ENCODE measurements at regions not wholly inside any gene's neighbourhood (a gene's known extent, or its start where the extent isn't known, plus 50 kb on each side); places are given as distances from the start of the nearest gene placed in this dataset.
"Not testable (repeated sequence)": the region's sequence is repeated elsewhere in the genome, so short reads cannot be mapped to it uniquely, and the experiment has no call there.

- no peak for TF ChIP-seq CTCF (IDR thresholded peaks at IDR 0.05; ENCODE audit: extremely low read depth, insufficient read depth, missing control alignments)
- no peak for DNase-seq (ENCODE audit: low spot score)
- in situ Hi-C loops (cut with MboI; ENCODE audit: low pct_unique_long_range_greater_than_20kb, low sequenced_read_pairs, unreplicated experiment): no loop called here
These were observed 144.5 kb upstream of the POT1 start for GRCh38 chr7:125074141-125074540.

- no peak for TF ChIP-seq CTCF (IDR thresholded peaks at IDR 0.05; ENCODE audit: extremely low read depth, insufficient read depth, missing control alignments)
These were observed 135.9 kb upstream of the POT1 start for GRCh38 chr7:125065546-125065945.

DNA sequence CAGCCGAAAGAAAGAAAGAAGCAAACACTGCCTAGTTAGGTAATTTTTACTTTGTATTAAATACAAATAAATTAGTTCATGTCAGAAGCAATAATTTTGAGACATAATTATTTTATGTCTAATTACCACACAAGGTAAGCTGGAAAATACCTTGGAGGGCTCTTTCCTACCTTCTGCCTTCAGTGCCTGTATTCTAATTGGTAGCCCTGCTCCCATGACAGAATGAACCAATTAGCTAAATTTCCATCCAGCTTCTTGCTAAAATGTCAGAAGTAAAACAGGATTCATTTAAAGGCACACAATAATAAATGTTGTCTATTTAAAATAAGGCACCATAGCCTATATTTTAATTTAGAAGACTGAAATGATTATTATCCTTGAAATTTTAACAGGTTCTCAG is 135.4 kb upstream of the POT1 start:
- in situ Hi-C loops (cut with MboI; ENCODE audit: low pct_unique_long_range_greater_than_20kb, low sequenced_read_pairs, unreplicated experiment): no loop called here
- DNase-seq (ENCODE audit: low spot score): no peak
- TF ChIP-seq CTCF (IDR thresholded peaks at IDR 0.05; ENCODE audit: extremely low read depth, insufficient read depth, missing control alignments): no peak

More at GRCh38 chr7:125065546-125065945, 135.9 kb upstream of the POT1 start:
- DNase-seq (ENCODE audit: low spot score): no peak
- in situ Hi-C loops (cut with MboI; ENCODE audit: low pct_unique_long_range_greater_than_20kb, low sequenced_read_pairs, unreplicated experiment): no loop called here

- TF ChIP-seq CTCF (IDR thresholded peaks at IDR 0.05; ENCODE audit: extremely low read depth, insufficient read depth, missing control alignments): no peak
- in situ Hi-C loops (cut with MboI; ENCODE audit: low pct_unique_long_range_greater_than_20kb, low sequenced_read_pairs, unreplicated experiment): no loop called here
- peak; percentile 19 for DNase-seq (ENCODE audit: low spot score)
These were observed 132.3 kb upstream of the POT1 start for GRCh38 chr7:125061776-125062397.

DNA sequence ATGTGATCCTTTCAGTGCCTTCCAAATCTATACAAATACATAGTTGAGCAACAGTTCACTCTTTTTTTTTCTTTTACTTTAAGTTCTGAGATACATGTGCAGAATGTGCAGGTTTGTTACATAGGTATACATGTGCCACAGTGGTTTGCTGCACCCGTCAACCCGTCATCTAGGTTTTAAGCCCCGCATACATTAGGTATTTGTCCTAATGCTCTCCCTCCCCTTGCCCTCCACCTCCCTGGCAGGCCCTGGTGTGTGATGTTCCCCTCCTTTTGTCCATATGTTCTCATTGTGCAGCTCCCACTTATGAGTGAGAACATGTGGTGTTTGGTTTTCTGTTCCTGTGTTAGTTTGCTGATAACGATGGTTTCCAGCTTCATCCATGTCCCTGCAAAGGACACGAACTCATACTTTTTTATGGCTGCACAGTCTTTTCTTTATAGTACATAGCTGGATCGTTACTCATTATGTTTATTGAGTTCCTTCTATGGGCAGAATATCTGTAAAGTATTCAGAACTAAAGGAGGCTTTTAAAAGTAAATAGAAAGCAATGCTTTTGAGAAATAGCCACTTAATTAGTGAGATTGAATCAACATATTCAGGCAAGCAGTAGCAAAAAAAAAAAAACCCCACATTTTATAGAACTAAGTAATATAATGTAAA is 131.6 kb upstream of the POT1 start:
- in situ Hi-C loops (cut with MboI; ENCODE audit: low pct_unique_long_range_greater_than_20kb, low sequenced_read_pairs, unreplicated experiment); DNase-seq (ENCODE audit: low spot score): not testable (repeated sequence)

GRCh38 chr7:125059861-125060456 is 130.3 kb upstream of the POT1 start:
- peak; percentile 30 for TF ChIP-seq CTCF (IDR thresholded peaks at IDR 0.05; ENCODE audit: extremely low read depth, insufficient read depth, missing control alignments)
- DNase-seq (ENCODE audit: low spot score): peak; percentile 2
- in situ Hi-C loops (cut with MboI; ENCODE audit: low pct_unique_long_range_greater_than_20kb, low sequenced_read_pairs, unreplicated experiment): no loop called here

DNA sequence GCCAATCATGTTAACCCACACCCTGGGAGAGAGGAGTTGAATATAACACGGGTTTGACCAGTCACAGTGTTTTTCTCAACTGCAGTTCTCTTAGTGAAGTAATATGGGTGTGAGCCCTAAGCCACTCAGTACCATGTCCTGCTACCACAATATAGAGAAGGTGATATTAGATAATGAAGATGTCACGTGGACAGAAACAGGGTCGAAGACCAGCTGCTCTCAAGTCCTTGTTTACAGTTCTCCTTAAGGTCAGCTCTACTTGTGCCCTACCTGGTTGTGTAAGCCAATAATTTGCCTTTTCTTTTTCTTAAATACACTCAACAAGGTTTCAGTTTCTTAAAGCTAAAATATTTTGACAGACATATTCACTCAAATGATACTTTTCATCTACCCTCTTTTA is 128.3 kb upstream of the POT1 start:
- in situ Hi-C loops (cut with MboI; ENCODE audit: low pct_unique_long_range_greater_than_20kb, low sequenced_read_pairs, unreplicated experiment): no loop called here
- DNase-seq (ENCODE audit: low spot score): no peak
- no peak for TF ChIP-seq CTCF (IDR thresholded peaks at IDR 0.05; ENCODE audit: extremely low read depth, insufficient read depth, missing control alignments)
